HepG2 (cell line): ENCODE measurements at regions not wholly inside any gene's neighbourhood (a gene's known extent, or its start where the extent isn't known, plus 50 kb on each side); places are given as distances from the start of the nearest gene placed in this dataset.

Experiments used
- CTCF ChIP-seq: sonication (generic); formaldehyde crosslinking; IDR thresholded peaks from 2 replicates; pipeline ENCODE4 v1.5.0; 2020; ENCODE audit warnings: mild to moderate bottlenecking, missing genetic modification reagents, moderate library complexity
- DZIP1 ChIP-seq: sonication (generic); formaldehyde crosslinking; IDR thresholded peaks from 2 replicates; pipeline ENCODE4 v1.5.0; 2020; ENCODE audit warnings: mild to moderate bottlenecking, missing genetic modification reagents
- MAX ChIP-seq: IDR thresholded peaks from 2 replicates; pipeline ENCODE4 v1.6.1; 2012; ENCODE audit warnings: inconsistent platforms
- RELA ChIP-seq: sonication (generic); formaldehyde crosslinking; IDR thresholded peaks from 2 replicates; pipeline ENCODE4 v1.4.0; 2020; ENCODE audit warnings: missing genetic modification reagents
- SIN3A ChIP-seq: IDR thresholded peaks from 2 replicates; pipeline ENCODE4 v1.6.1; 2011; ENCODE audit warnings: low read depth, mild to moderate bottlenecking, control low read depth, low read length, borderline replicate concordance
- YY1 ChIP-seq: IDR thresholded peaks from 2 replicates; pipeline ENCODE4 v1.6.1; 2011; ENCODE audit warnings: low read length, low read depth, moderate library complexity, mild to moderate bottlenecking; ENCODE audit not compliant: insufficient read depth, insufficient replicate concordance
- ZNF318 ChIP-seq: sonication (generic); formaldehyde crosslinking; IDR thresholded peaks from 2 replicates; pipeline ENCODE4 v1.4.0; 2020; ENCODE audit warnings: mild to moderate bottlenecking, missing genetic modification reagents
- ZNF484 ChIP-seq: sonication (generic); formaldehyde crosslinking; IDR thresholded peaks from 2 replicates; pipeline ENCODE4 v1.5.1; 2020; ENCODE audit warnings: mild to moderate bottlenecking, low read depth, missing genetic modification reagents, borderline replicate concordance
- TF ChIP-seq, protein P1 (sequence below): IDR thresholded peaks from 2 replicates; pipeline ENCODE4 v1.6.1; 2016; ENCODE audit warnings: low read depth, borderline replicate concordance
- TF ChIP-seq, protein P2 (sequence below): sonication (generic); formaldehyde crosslinking; conservative IDR thresholded peaks from 2 replicates; pipeline ENCODE4 v1.4.0; 2020; ENCODE audit warnings: missing genetic modification reagents
- TF ChIP-seq, protein P3 (sequence below): IDR thresholded peaks from 2 replicates; pipeline ENCODE4 v1.6.1; 2016
- TF ChIP-seq, protein P4 (sequence below): sonication (generic); formaldehyde crosslinking; IDR thresholded peaks from 2 replicates; pipeline ENCODE4 v1.8.1; 2023; ENCODE audit warnings: missing genetic modification reagents, inconsistent platforms, borderline replicate concordance

DNA sequence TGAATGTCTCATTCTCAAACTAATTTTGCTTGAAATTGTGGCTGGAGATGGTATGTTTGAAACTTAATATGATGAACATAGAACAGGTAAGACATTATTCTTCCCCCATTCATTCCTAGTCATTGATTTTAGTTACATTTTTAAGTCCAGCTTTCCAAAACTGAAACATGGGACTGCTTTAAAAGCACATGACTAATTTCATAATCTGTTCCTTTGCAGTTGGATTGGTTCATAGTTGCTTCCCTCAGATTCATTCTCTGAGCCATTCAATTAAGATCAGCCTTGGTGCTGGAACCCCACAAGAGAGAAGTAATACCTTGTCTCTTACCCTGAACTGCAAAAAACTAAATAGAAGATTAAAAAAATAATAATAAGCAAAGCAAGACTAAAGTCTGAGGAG lies 87.5 kb upstream of the TGFBR2 start:
- TF ChIP-seq, protein P1, sequence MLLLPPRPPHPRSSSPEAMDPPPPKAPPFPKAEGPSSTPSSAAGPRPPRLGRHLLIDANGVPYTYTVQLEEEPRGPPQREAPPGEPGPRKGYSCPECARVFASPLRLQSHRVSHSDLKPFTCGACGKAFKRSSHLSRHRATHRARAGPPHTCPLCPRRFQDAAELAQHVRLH (CRISPR knock-in tag) = no peak
- TF ChIP-seq DZIP1 (CRISPR knock-in tag) (no peak), ZNF318 (CRISPR knock-in tag) (no peak), SIN3A (no peak), CTCF (CRISPR knock-in tag) (no peak), RELA (CRISPR knock-in tag) (no peak), YY1 (no peak), MAX (no peak), ZNF484 (CRISPR knock-in tag) (no peak)
- TF ChIP-seq, protein P2, sequence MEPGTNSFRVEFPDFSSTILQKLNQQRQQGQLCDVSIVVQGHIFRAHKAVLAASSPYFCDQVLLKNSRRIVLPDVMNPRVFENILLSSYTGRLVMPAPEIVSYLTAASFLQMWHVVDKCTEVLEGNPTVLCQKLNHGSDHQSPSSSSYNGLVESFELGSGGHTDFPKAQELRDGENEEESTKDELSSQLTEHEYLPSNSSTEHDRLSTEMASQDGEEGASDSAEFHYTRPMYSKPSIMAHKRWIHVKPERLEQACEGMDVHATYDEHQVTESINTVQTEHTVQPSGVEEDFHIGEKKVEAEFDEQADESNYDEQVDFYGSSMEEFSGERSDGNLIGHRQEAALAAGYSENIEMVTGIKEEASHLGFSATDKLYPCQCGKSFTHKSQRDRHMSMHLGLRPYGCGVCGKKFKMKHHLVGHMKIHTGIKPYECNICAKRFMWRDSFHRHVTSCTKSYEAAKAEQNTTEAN = no peak
- TF ChIP-seq, protein P3, sequence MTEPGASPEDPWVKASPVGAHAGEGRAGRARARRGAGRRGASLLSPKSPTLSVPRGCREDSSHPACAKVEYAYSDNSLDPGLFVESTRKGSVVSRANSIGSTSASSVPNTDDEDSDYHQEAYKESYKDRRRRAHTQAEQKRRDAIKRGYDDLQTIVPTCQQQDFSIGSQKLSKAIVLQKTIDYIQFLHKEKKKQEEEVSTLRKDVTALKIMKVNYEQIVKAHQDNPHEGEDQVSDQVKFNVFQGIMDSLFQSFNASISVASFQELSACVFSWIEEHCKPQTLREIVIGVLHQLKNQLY (CRISPR knock-in tag) = no peak
- TF ChIP-seq, protein P4, sequence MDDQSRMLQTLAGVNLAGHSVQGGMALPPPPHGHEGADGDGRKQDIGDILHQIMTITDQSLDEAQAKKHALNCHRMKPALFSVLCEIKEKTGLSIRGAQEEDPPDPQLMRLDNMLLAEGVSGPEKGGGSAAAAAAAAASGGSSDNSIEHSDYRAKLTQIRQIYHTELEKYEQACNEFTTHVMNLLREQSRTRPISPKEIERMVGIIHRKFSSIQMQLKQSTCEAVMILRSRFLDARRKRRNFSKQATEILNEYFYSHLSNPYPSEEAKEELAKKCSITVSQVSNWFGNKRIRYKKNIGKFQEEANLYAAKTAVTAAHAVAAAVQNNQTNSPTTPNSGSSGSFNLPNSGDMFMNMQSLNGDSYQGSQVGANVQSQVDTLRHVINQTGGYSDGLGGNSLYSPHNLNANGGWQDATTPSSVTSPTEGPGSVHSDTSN (CRISPR knock-in tag) = no peak
